ENCODE measurements at regions not wholly inside any gene's neighbourhood (a gene's known extent, or its start where the extent isn't known, plus 50 kb on each side); places are given as distances from the start of the nearest gene placed in this dataset.
A peak's percentile ranks its signal among the peaks of the same experiment; 100 is the strongest.
"Not testable (repeated sequence)": the region's sequence is repeated elsewhere in the genome, so short reads cannot be mapped to it uniquely, and the experiment has no call there.

- DNase-seq, result no peak
These were observed 100.1 kb downstream of the CPN2 start for GRCh38 chr3:194251007-194251406.

- DNase-seq, result no peak
These were observed 99.7 kb downstream of the CPN2 start for GRCh38 chr3:194251461-194251860.

- DNase-seq, result no peak
These were observed 99.1 kb downstream of the CPN2 start for GRCh38 chr3:194251891-194252560.

- DNase-seq, result no peak
These were observed 97.9 kb downstream of the CPN2 start for GRCh38 chr3:194253270-194253669.

- DNase-seq, result no peak
These were observed 97.1 kb downstream of the CPN2 start for GRCh38 chr3:194254040-194254439.

- DNase-seq, result no peak
These were observed 95.7 kb downstream of the CPN2 start for GRCh38 chr3:194255252-194256039.

- no peak for DNase-seq
These were observed 94.8 kb downstream of the CPN2 start for GRCh38 chr3:194256040-194256945.

- no peak for DNase-seq
These were observed 93.9 kb downstream of the CPN2 start for GRCh38 chr3:194257151-194257621.

GRCh38 chr3:194257916-194258668, 93.0 kb downstream of the CPN2 start:
- no peak for DNase-seq

GRCh38 chr3:194259982-194260766, 91.0 kb downstream of the CPN2 start:
- no peak for DNase-seq

GRCh38 chr3:194261581-194262063, 89.5 kb downstream of the CPN2 start:
- DNase-seq, result no peak

- DNase-seq, result no peak
These were observed 88.8 kb downstream of the CPN2 start for GRCh38 chr3:194262176-194262924.

GRCh38 chr3:194262925-194263305, 88.2 kb downstream of the CPN2 start:
- DNase-seq, result no peak

- DNase-seq, result not testable (repeated sequence)
These were observed 86.3 kb downstream of the CPN2 start for GRCh38 chr3:194264631-194265504.

GRCh38 chr3:194265505-194265892, 85.6 kb downstream of the CPN2 start:
- DNase-seq, result peak; percentile 43

- no peak for DNase-seq
These were observed 84.8 kb downstream of the CPN2 start for GRCh38 chr3:194265996-194266964.

GRCh38 chr3:194267744-194268653, 83.1 kb downstream of the CPN2 start:
- no peak for DNase-seq
